GM18519 (cell line): ENCODE measurements at regions not wholly inside any gene's neighbourhood (a gene's known extent, or its start where the extent isn't known, plus 50 kb on each side); places are given as distances from the start of the nearest gene placed in this dataset.
"Not testable (repeated sequence)": the region's sequence is repeated elsewhere in the genome, so short reads cannot be mapped to it uniquely, and the experiment has no call there.

ENCODE experiments used
- ATAC-seq: cut with Tn5 transposase; IDR thresholded peaks from one replicate; pipeline ENCODE4 v1.9.1; 2021; ENCODE audit warnings: mild to moderate bottlenecking, moderate library complexity; ENCODE audit not compliant: unreplicated experiment, low FRiP score

DNA sequence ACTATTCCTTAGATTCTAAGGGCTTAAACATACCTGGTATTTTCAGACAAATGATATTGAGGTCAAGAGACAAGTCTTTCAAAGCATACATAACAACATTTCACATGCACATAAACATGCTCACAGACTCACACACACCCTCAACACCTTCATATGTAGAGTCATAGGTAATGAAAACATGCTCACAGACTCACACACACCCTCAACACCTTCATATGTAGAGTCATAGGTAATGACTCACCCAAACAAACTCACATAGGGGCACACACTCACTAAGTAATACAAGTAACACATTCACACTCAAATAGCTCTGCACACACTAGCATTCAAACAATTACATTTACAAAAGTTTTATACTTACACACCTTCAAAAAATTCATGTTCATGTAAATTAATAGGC, 975.5 kb downstream of the TMEM121 start:
- no peak for ATAC-seq

DNA sequence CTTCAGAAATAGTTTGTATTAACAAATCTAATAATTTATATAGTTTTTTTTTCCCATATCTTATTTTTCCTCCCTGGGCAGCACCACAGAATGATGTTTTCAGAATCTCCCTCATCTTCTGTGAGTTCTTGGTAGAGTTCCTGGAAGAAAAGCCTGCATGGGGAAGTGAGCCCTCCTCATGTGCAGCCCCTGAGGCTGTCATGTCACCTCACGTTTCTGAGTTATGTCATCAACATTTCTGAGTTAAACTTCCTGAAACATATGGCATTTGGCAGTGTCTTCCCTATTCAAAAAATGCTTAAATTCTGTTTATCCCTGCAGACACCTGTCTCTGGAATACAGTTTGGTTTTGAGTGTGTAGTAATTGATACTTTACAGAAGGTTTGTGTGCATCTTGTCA, 979.0 kb downstream of the TMEM121 start:
- no peak for ATAC-seq

DNA sequence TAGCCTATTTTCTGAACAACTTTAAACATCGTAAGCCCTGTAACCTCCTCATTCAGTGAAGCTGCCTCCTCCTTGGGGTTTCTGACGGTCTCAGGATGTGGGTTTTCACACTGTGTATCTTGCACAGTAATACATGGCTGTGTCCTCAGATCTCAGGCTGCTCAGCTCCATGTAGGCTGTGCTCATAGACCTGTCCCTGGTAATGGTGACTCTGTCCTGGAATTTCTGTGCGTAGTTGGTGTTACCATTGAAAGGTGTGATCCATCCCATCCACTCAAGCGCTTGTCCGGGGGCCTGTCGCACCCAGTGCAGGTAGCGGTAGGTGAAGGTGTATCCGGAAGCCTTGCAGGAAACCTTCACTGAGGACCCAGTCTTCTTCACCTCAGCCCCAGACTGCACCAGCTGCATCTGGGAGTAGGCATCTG, 980.5 kb downstream of the TMEM121 start:
- no peak for ATAC-seq

DNA sequence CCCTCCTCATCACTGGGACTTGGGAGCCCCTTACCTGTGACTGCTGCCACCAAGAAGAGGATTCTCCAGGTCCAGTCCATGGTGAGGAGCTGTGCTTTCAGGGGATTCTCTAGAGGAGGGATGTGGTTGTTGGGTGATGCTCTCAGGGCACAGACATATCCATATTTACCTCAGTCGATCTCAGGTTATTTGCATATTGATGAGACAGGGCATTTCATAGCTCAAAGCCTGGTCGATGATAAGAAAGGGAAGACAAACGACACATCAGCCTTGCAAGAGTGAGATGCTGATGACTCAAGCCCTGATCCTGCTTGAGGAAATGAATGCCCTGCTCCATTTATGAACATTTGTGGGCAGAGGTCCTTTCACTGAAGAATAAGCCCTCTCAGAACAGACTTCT, 981.0 kb downstream of the TMEM121 start:
- ATAC-seq = no peak

DNA sequence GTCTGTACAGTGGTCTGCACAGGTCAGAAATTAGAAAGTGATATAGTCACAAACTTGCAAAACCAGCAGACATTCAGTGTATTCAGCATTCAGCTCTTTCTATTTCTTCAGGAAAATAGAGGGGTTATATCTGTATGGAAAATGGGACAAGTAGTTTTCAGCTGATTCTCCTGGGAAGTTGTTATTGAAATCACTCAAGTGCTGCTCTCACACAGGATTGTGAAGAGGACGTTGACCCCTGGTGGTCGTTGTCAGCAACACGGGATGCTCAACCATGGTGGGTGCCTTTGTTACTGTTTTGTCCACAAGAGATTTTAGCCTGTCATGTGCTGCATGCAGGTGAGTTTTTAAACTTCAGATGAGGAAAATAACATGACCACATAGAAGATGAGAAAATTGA, 981.8 kb downstream of the TMEM121 start:
- ATAC-seq = no peak

DNA sequence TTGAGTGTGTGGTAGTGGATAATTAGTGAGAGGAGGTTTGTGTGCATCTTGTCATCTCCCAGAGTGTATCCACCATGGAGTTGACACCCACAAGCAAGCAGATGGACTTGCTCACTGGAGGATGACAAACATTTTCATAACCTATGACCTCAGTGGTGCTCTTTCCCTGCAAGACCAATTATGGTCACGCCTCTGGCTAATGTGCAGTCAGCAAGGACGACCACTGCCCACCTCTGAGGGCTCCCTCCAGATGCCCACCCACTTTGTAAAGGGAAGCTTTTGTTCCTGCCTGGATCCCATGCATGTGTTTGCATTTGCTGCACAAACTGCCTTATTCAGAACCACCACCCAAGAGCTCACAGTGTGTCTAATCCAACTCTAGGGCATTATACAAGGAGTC, 982.8 kb downstream of the TMEM121 start:
- no peak for ATAC-seq

DNA sequence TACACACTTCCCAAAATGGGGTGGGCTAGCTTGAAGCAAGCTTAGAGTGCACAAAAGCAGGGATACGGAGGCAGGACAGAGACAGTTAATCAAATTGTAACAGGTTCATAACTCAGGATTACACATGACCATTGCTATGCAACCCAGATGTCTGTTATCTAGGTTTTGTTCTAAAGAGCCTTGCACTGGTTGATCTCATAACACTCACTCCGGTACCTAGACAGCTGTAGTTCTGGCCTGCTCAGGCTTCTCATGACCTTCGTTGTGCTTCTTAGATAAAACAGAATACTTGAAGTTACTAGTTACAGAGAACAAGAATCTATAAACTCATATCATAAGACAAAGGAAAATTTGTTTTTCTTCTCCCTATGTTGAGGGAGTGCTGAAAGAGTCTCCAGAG, 983.4 kb downstream of the TMEM121 start:
- ATAC-seq = no peak

DNA sequence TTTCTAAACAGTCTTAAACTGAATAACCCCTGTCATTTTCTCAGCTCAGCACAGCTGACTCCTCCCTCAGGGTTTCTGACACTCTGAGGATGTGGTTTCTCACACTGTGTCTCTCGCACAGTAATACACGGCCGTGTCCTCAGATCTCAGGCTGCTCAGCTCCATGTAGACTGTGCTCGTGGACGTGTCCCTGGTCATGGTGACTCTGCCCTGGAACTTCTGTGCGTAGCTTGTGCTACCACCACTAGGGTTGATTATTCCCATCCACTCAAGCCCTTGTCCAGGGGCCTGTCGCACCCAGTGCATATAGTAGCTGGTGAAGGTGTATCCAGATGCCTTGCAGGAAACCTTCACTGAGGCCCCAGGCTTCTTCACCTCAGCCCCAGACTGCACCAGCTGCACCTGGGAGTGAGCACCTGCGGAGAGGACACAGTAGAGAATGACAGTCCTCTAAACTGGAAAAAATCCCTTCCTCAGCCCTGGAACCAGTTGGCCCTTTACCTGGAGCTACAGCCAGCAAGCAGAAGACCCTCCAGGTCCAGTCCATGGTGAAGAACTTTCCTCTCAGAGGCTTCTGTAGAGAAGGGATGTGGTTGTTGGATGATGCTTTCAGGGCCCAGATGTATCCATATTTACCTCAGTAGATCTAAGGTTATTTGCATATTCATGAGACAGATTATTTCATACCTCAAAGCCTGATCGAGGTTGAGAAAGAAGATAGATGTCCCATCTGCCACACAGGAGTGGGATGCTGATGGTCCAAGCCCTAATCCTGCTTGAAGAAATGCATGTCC, 984.8 kb downstream of the TMEM121 start:
- no peak for ATAC-seq

DNA sequence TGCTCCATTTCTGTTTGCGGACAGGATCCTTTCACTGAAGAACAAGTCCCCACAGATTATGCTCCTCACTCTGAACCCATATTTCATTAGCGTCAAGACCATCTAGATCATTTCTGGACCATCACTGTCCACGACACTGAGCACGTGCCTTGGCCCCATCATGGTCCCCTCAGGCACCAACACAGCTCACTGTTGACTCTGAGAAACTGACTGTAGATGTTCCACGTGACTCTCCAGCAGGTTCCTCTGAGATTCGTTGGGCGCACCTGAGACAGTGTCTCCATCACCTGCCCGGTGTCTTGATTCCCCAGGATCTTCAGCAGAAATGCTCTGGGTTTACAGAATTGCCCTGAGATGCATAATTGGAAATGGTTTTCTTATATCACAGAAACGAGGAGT, 985.4 kb downstream of the TMEM121 start:
- no peak for ATAC-seq

DNA sequence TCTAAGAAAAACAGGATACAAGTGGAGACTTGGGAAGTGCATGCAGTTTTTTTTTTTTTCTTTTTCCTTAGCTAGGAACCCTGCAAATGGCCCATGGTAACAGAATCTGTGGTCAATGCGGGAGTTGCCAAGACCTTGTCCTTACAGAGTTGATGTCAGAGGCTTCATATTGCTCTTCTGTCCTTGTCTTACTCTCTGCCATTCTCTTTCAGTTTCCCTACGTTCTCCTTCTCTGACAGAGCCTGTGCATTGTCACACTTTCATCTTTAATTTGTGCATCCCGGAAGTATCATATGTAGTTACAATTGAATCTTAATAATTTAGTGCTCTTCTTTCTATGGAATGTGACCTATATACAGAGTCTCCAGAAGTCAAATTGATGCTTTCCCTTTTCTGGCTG, 986.9 kb downstream of the TMEM121 start:
- no peak for ATAC-seq

DNA sequence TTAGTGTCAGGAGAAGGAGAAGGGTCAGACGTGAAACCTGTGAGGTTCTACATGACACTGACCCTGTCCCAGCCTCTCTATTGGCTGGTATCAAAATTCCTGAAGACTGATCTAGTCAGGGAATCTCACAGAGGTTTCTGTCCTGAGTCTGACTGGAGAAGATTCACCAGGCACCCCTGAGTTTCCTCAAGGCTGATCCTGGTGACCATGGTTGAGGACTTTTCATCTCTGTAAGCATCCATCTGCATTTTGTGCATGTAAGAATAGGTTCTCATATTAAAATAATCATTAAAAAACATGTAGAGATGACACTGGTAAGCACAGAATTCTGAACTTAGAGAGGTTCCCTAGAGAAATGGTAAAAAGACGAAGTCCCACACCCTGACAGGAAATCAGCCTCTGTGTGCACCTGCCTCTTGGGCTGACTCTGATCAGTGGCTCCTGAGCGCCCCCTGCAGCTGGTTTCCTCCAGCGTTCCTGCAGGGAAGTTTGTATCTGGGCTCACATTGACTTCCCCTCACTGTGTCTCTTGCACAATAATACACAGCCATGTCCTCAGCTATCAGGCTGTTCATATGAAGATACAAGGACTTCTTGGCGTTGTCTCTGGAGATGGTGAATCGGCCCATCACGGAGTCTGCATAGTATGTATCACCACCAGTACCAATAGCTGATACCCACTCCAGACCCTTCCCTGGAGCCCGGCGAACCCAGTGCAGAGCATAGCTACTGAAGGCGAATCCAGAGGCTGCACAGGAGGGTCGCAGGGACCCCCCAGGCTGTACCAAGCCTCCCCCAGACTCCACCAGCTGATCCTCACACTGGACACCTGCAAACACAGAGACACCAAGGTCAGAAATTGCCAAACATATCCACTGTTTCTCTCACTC, 991.9 kb downstream of the TMEM121 start:
- no peak for ATAC-seq

DNA sequence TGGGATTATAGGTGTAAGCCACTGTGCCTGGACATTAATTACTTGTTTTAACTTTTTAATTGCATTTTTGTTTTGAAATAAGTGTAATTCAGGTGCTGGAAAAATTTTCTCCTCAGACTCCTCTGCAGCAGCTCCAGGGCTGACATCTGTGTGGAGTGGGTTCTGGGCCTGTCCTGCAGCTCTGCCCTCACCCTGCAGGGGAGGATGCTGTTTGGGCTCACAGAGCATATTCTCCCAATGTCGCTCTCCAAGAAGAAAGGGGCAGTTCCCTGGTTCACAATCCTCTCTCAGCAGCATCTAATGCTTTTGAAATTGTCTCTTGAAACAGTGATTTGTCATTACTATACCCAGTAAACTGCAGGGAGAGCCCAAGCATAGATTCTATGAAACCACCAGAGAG, 995.7 kb downstream of the TMEM121 start:
- ATAC-seq = not testable (repeated sequence)

DNA sequence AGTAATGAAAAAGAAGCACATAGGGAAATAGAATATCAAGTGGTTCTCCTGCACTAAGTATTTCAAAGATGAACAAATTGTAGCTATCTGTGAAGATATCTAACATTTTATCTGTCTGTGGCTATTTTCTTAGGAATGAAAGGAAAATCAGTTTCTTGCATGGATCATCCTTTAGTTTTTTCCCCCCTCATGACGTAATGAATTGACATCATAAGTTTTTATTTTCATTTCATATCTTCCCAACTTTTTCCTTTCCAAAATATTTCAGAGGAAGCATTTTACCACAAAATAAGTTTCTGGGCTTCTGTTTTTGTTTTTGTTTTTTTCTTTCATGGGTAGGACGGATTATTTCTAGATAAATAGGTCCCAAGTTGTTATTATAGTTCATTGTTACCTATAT, 996.6 kb downstream of the TMEM121 start:
- no peak for ATAC-seq

DNA sequence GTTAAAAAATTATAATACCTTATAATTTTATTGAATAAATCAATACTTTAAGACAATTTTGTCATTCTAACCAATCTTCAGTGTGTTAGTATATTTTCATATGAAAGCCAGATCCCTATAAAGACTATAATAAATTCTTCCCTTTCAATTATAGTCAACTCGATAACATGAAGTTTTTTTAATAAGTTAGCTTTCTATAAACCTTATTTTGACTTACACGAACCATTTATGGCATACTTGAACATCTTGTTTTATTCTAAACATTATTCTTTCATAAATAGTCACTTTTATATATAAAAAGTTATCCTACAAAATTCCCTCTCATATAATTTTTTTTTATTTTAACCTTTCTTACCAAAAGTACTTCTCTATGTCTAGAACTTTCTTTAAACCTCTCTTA, 1002.3 kb downstream of the TMEM121 start:
- no peak for ATAC-seq

DNA sequence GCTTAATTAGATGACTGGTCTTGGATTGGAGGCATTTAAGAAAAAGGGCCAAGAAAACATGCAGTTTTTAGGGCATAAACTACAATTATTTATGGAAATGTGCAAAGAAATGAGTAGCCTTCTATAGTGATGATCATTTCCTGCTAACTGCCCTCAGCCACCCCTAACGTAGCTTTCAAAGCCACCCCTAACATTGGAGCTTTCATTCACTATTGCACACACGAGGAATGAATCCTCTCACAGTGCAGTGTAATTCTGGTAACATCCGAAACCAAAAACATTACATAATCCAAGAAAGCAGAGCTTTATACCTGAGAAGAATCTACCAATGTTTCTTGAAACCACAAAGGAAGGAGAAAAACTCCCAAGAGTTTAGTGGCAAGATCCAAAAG, 1003.6 kb downstream of the TMEM121 start:
- no peak for ATAC-seq

DNA sequence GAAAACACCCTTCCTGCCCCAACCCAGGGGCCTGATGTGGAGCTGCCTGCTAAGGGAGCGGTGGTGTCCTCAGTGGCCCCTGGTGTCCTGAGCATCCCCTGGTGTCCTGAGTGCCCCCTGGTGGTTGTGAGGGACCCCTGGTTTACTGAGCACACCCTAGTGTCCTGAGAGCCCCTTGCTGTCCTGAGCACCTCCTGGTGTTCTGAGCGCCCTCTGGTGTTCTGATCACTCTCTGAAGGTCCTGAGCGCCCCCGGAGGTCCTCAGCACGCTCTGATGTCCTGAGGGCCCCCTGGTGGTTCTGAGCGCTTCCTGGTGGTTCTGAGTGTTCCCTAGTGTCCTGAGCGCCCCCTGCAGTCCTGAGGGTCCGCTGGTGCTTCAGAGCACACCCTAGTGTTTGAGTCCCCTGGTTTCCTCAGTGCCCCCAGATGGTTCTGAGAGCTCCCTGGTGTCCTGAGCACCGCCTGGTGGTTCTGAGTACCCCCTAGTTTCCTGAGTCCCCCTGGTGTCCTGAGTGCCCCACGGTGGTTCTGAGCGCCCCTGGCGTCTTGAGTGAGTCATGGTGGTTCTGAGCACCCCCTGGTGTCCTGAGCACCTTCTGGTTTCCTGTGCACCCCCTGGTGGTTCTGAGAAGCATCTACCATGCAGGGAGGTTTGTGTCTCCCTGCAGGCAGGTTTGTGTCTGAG, 1004.2 kb downstream of the TMEM121 start:
- peak; percentile 77 for ATAC-seq

DNA sequence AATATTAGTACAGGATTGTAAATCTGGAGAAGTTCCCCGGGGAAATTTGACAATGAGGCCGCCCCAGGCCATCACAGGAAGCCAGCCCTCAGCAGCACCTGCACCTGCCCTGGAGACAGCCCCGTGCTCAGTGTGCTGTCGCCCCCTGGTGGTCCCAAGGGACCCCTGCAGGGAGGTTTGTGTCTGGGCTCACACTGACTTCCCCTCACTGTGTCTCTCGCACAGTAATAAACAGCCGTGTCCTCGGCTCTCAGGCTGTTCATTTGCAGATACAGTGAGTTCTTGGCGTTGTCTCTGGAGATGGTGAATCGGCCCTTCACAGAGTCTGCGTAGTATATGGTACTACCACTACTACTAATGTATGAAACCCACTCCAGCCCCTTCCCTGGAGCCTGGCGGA, 1011.2 kb downstream of the TMEM121 start:
- not testable (repeated sequence) for ATAC-seq

DNA sequence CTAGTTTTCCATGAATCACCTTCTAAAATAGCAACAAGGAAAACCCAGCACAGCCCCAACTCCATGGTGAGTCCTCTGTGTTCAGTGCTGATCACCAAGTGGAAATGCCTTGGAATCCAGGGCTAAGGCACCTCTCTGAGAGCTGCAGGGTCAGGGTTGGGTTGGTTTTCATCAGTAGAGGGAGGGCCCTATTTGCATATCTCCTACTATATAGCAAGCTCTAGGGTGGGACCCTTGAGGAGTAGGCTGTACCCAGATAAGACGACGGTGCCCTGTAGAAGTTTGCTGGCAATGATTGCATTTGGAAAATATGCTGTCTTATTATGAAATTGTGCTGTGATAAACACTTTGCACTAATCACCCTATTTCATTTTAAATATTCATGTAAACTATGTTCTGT, 1011.8 kb downstream of the TMEM121 start:
- no peak for ATAC-seq

DNA sequence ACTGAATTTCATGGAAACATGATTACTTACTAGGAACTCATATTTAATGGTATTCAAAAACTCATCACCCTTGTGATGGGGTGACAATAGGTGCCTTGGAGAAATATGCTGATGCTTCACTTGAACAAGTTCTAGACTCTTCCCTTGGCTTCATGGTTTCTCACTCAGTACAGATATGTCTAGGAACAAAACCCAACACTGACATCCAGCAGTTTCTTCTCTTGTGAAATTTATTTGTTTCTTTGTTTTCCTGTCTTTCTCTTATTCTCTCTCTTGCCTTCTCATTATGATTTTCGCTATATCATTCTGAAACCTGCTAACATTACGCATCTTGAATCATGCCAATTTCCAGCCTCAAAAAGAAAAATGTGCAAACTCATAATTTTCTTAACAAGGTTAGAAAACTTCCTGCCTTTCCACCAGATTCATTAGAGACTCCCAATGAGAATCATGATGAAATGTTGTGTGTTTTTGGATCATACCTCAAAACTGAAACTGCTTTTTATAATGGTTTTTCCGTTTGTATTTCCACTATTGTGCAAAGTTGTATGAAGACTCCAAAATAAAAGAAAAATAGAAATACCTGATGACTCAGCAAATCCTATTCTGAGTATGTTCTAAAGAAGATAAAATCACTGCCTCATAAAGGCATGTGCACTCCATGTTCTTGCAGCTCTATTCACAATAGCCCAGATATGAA, 1021.5 kb downstream of the TMEM121 start:
- no peak for ATAC-seq

DNA sequence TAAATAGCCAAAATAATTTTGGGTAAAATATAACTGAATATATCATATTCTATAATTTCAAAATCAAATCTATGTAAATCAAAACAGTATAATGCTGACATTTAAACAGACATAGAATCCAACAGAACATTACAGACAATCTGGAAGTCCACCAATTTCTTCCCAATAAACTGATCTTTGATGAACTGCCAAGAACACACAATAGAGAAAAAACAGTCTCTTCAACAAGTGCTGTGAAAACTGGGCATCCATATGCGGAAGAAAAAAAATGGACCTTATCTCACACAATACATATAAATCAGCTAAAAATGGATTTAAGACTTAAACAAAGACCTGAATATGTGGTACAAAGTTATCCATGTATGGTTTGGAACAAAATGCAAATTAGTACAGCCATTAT, 1022.7 kb downstream of the TMEM121 start:
- ATAC-seq = no peak

DNA sequence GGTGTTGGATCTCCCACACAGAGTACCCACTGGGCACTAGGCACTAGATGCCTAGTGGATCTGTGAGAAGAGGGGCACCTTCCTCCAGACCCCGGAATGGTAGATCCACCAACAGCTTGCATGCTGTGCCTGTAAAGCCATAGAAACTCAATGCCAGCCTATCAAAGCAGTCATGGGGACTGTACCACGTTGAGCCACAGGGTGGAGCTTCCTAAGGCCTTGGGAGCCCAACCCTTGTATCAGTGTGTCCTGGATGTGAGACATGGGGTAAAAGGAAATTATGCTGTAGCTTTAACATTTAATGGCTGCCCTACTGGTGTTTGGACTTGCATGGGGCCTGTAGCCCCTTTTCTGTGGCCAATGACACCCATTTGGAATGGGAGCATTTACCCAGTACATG, 1024.9 kb downstream of the TMEM121 start:
- ATAC-seq = no peak
